DMS153 (cell line): ENCODE measurements at regions not wholly inside any gene's neighbourhood (a gene's known extent, or its start where the extent isn't known, plus 50 kb on each side); places are given as distances from the start of the nearest gene placed in this dataset.
"Not testable (repeated sequence)": the region's sequence is repeated elsewhere in the genome, so short reads cannot be mapped to it uniquely, and the experiment has no call there.

Source experiments
- DNase-seq: peaks from one replicate; lab custom pipeline; 2025; lab: John Stamatoyannopoulos, UW

DNA sequence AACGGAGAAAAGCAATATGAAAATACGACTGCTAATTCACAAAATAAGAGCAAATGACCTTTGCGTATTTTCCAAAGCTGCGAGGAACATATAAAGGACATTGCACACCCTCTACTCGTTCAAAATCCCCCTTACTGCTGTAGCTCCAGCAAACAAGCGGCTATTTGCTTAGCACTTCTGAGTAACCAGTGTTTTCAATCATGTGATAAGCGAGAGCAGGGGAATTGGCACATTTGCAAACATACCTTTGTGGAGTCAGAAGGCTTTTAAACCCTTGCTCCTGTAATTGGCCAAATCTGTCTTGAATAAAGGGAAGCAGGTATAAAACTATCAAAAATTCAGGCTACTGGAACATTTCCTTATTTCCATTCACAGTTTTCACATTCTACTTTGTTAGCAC is 610.2 kb downstream of the UBE2NL start:
- peak; percentile 82 for DNase-seq

DNA sequence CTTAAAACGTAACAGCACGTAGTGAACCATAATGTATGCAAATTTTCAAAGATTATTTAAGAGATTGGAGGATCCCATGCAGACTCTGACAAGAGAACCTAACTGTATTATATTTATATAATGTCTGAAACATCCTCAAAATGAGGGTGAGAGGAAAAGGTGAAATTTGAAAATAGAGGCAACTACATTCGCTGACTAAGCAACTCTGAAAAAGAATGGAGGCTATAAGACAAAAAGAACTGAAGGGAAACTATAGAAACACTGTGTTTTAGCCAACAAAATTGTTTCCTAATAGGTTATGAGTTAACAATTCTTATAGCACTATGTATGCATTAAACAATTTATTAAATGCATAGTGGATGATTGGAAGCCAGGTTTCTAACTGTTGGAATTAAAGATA is 648.0 kb downstream of the UBE2NL start:
- no peak for DNase-seq

DNA sequence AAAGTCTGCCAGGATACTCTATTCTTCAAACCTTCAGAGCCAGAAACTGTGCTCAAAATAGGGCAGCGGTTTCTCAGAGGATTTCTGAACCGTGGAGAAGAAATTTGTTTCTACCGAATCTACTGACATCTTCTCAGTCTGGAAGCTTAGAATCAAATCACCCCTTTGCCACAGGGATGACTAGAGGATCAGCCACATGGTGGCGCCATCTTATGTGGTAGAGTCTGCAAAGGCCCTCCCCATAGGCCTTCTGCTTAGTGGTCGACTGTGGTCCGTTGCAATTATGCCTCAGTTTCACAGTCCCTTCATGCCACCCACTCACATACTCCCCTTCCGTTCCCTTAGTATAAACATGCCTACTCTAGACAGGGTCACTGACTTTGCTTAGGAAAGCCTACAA is 680.7 kb upstream of the SPANXN1 start:
- no peak for DNase-seq

DNA sequence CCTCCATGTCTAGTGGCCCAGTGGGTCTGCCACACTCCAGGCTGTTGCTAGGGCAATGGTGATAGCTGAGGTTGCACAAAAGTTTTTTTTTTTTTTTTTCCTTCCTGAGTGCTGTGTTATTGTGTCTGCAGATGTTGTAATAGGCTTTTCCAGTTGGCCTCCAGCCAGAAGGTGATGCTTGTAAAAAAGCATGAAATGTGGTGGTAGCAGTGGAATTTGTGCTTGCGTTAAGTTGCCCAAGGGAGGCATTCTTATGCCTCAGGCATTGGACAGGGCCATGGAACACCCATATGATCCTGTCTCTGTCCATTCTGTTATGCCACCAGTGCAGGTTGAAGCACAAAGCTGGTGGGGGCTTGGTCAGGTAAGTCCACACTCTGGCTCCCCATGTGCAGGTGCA is 660.5 kb upstream of the SPANXN1 start:
- peak; percentile 28 for DNase-seq

- DNase-seq, result no peak
Observed at GRCh38 chrX:144592036-144592435, 655.3 kb upstream of the SPANXN1 start.

DNA sequence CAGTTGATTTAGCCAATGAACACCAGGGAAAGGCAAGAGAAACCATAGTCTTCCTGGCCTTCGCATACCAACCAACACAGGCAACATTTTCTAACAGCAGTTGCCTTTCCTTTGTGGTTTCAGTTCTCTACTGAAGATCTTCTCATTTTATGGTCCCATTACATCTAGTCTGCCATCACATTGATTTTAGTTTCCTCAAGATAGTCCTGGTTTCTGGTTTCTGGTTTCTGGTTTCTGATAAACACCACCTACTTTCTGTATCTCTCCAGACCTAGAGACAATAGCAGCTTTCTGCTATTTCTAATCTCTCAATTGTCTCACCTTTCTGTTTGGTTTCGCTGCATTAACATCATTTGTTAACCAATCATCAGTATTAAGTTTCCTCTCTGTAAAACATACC is 646.3 kb upstream of the SPANXN1 start:
- no peak for DNase-seq

- peak; percentile 37 for DNase-seq
Observed at GRCh38 chrX:144612076-144612475, 635.2 kb upstream of the SPANXN1 start.

DNA sequence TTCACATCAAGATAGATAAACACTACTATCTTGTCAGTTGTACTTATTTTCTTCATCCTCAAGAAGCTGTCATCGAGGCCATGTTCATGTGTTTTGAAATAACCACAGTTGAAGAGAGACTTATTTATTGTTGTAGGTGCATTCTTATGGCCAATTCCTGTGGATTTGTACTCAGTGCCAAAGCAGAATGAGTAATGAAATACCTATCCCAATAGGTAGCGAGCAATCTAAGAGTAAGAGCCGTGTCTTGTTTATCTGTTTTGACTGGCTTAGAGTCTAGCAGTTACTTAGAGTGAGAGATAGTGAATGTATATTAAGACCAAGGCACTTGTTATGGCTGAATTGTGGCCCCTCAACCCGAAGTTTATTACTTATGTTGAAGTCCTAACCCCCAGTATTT is 631.0 kb upstream of the SPANXN1 start:
- no peak for DNase-seq

DNA sequence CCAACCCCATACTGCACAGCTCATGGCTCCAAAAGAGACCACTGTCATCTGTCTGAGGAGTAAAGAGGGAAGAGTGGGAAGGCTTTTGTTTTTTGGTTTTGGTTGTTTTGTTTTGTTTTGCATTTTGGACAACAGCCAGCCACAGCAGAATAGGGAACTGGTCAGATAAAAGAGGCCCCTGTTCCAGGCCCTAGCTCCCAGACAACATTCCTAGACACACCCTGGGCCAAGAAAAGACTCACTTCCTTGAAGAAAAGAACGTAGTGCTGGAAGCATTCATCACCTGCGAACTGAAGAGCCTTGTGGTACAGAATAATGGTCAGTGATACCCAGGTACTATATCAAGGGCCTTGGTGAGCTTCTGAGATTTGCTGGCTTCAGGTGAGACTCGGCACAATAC is 619.4 kb upstream of the SPANXN1 start:
- DNase-seq, result no peak

- not testable (repeated sequence) for DNase-seq
Observed at GRCh38 chrX:144634451-144634850, 612.9 kb upstream of the SPANXN1 start.

DNA sequence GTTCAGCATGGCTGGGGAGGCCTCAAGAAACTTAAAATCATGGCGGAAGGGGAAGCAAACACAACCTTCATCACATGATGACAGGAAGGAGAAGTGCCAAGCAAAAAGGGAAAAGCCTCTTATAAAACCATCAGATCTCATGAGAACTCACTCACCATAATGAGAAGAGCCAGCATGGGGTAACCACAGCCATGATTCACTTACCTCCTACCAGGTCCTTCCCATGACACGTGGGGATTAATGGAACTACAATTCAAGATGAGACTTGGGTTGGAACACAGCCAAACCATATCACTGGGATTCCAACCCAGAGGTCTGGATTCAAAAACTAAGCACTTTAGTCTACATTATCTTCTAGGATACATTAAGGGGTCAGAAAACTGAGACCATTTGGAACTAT is 609.6 kb upstream of the SPANXN1 start:
- DNase-seq, result no peak

GRCh38 chrX:144648788-144649187 is 598.5 kb upstream of the SPANXN1 start:
- DNase-seq, result no peak

GRCh38 chrX:144681501-144681900 is 565.8 kb upstream of the SPANXN1 start:
- DNase-seq, result no peak

DNA sequence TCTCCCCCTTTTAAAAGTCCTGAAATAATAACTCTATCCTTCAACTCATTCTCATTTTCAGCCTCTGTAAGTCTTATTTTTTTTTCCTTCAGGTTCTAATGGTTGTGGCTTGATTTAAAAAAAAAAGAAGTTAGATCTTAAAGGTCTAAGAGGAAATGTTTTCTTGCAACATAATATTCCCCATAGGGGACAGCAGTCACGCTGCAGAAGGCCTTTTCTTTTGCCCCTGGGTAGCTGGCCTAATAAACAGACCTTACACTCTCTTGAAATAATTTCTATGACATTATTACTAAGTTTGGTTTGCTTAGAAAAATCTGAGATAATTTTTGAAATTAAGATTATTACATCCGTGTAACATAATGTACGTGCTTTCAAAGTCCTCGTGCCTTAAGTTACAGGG is 564.1 kb upstream of the SPANXN1 start:
- no peak for DNase-seq

GRCh38 chrX:144709841-144710240 is 537.5 kb upstream of the SPANXN1 start:
- DNase-seq, result no peak

DNA sequence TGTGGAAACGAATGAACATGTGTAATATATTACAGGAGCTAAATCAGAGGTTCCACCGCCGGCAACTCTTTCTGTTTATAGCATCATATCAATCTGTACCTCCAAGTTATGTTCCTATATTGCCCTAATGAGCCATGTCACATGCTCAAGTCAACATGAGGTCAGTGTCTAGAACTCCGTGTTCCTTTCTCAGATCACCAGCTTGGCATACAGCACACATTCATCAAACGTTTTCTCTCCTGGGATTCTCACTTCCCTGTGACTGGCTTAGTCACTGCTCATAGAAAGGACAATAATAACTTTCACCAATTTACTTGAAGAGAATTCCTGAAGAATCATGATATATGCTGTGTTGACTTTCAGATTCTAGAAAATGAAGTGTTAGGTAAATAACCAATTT is 532.0 kb upstream of the SPANXN1 start:
- DNase-seq, result no peak

- no peak for DNase-seq
Observed at GRCh38 chrX:144716187-144716586, 531.1 kb upstream of the SPANXN1 start.

DNA sequence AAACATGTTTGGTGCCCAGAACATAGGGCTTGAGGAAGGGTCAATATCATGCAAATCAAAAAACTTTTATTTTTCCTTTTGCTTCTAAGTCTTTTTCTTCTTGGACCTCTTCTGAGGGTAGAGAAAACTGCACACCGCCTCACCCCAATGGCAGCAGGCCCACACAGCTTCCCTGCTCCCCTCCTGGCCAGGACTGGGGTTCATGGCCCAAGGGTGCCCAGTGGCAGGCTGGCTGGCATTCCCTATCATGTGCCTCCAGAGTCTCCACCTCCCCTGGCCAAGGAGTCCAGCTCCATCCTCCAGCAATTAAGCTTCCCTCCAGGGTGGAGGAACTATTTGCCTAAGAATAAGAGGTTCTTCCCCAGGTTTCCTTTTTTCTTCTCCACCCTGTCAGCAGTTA is 529.6 kb upstream of the SPANXN1 start:
- DNase-seq, result no peak

DNA sequence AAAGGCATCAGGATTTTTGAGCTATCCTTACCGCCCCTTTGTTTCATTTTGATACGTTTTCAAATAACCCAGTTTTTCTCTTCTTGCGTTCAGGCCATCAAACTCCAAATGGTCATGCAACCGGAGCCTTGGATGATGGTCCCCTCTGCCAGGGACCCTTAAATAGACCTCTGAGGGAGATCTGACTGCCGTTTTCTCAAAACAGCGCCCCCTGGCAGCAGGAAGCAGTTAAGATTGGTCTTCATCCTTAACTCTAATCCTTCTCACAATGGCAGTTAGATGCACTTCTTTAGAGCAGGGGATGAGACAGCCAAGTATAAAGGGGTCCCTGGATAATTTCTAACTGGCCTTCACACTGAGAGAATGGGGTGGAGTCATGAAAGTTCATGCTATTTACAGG is 525.0 kb upstream of the SPANXN1 start:
- DNase-seq, result no peak

- no peak for DNase-seq
Observed at GRCh38 chrX:144730471-144730870, 516.8 kb upstream of the SPANXN1 start.

DNA sequence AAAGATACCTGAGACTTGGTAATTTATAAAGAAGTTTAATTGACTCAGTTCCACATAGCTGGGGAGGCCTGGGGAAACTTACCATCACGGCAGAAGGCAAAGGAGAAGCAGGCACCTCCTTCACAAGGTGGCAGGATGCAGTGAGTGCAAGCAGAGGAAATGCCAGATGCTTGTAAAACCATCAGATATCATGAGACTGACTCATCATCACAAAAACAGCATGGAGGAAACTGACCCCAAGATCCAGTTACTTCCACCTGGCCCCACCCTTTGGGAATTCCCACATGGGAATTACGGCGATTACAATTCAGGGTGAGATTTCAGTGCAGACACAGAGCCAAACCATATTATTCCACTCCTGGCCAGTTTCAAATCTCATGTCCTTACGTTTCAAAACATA is 514.7 kb upstream of the SPANXN1 start:
- no peak for DNase-seq

- no peak for DNase-seq
Observed at GRCh38 chrX:144738246-144738645, 509.1 kb upstream of the SPANXN1 start.

- DNase-seq, result no peak
Observed at GRCh38 chrX:144768540-144768939, 478.8 kb upstream of the SPANXN1 start.

GRCh38 chrX:144783528-144783927 is 463.8 kb upstream of the SPANXN1 start:
- DNase-seq, result not testable (repeated sequence)

DNA sequence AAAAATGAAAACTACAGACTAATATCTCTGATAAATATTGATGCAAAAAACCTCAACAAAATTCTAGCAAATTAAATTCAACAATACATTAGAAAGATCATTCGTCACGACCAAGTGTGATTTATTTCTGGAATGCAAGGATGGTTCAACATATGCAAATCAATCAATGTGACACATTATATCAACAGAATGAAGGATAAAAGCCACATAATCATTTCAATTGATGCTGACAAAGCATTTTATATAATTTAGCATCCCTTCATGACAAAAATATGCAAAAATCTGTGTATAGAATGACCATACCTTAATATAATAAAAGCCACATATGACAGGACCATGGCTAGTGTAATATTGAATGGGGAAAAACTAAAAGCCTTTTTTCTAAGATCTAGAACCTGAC is 457.2 kb upstream of the SPANXN1 start:
- no peak for DNase-seq
